Astrocyte (in vitro differentiated cells and primary cell): ENCODE measurements at regions not wholly inside any gene's neighbourhood (a gene's known extent, or its start where the extent isn't known, plus 50 kb on each side); places are given as distances from the start of the nearest gene placed in this dataset.

Experiments used
- DNase-seq: peaks from one replicate; pipeline ENCODE4 v3.0.0-alpha.2; 2010; ENCODE audit warnings: low read depth
- FAIRE-seq: peaks from 2 replicates; lab custom pipeline; 2011; peaks lifted over from hg19 to GRCh38; lab: Jason Lieb, UNC
- H2AFZ ChIP-seq: 2 replicates; pipeline ENCODE4 v1.6.0; 2012; ENCODE audit warnings: low read depth, low read length, inconsistent platforms
- H3K27ac ChIP-seq: 2 replicates; pipeline ENCODE4 v1.5.1; 2011; ENCODE audit warnings: low read depth, low read length, inconsistent platforms
- H3K27me3 ChIP-seq: 2 replicates; pipeline ENCODE4 v1.6.0; 2011; ENCODE audit warnings: low read length, inconsistent platforms; ENCODE audit not compliant: insufficient read depth
- H3K36me3 ChIP-seq: 2 replicates; pipeline ENCODE4 v1.5.1; 2011; ENCODE audit warnings: low read length, inconsistent platforms; ENCODE audit not compliant: insufficient read depth
- H3K4me1 ChIP-seq: 2 replicates; pipeline ENCODE4 v1.5.1; 2011; ENCODE audit warnings: low read length, inconsistent platforms; ENCODE audit not compliant: insufficient read depth
- H3K4me2 ChIP-seq: 2 replicates; pipeline ENCODE4 v1.6.0; 2012; ENCODE audit warnings: low read length, inconsistent platforms
- H3K4me3 ChIP-seq: 2 replicates; pipeline ENCODE4 v1.5.1; 2011; ENCODE audit warnings: low read depth, mild to moderate bottlenecking, low read length, inconsistent platforms; ENCODE audit not compliant: insufficient read depth
- H3K79me2 ChIP-seq: 2 replicates; pipeline ENCODE4 v1.6.0; 2012; ENCODE audit warnings: mild to moderate bottlenecking, low read length, inconsistent platforms; ENCODE audit not compliant: insufficient read depth
- H3K9ac ChIP-seq: 2 replicates; pipeline ENCODE4 v1.6.0; 2012; ENCODE audit warnings: mild to moderate bottlenecking, low read length, inconsistent platforms
- H3K9me3 ChIP-seq: 2 replicates; pipeline ENCODE4 v1.5.1; 2012; ENCODE audit warnings: low read depth, mild to moderate bottlenecking, low read length, inconsistent platforms; ENCODE audit not compliant: insufficient read depth
- H4K20me1 ChIP-seq: 2 replicates; pipeline ENCODE4 v1.6.0; 2012; ENCODE audit warnings: low read length, inconsistent platforms; ENCODE audit not compliant: insufficient read depth
- H3K27ac Mint-ChIP-seq: one replicate; pipeline ENCODE4 v1.8.0; 2021; ENCODE audit warnings: mild to moderate bottlenecking, mixed read lengths; ENCODE audit not compliant: unreplicated experiment
- H3K27me3 Mint-ChIP-seq: one replicate; pipeline ENCODE4 v1.8.0; 2021; ENCODE audit warnings: low read depth, mixed read lengths; ENCODE audit not compliant: unreplicated experiment
- H3K36me3 Mint-ChIP-seq: one replicate; pipeline ENCODE4 v1.8.0; 2021; ENCODE audit warnings: low read depth, mixed read lengths; ENCODE audit not compliant: unreplicated experiment
- H3K4me1 Mint-ChIP-seq: one replicate; pipeline ENCODE4 v1.8.0; 2021; ENCODE audit warnings: low read depth, mixed read lengths; ENCODE audit not compliant: unreplicated experiment
- H3K4me3 Mint-ChIP-seq: one replicate; pipeline ENCODE4 v1.8.0; 2021; ENCODE audit warnings: mild to moderate bottlenecking, moderate library complexity, mixed read lengths; ENCODE audit not compliant: unreplicated experiment
- H3K9me3 Mint-ChIP-seq: one replicate; pipeline ENCODE4 v1.8.0; 2021; ENCODE audit warnings: mild to moderate bottlenecking, mixed read lengths; ENCODE audit not compliant: unreplicated experiment
- CTCF ChIP-seq: IDR thresholded peaks from 2 replicates; pipeline ENCODE4 v1.5.1; 2011; ENCODE audit warnings: low read depth, mild to moderate bottlenecking, inconsistent platforms, low read length, moderate library complexity; ENCODE audit not compliant: insufficient read depth
- EZH2 ChIP-seq: IDR thresholded peaks from 2 replicates; pipeline ENCODE4 v1.6.1; 2012; ENCODE audit warnings: mild to moderate bottlenecking, low read length, inconsistent platforms; ENCODE audit not compliant: insufficient read depth

- Histone ChIP-seq H3K4me1 (peaks cover 23% of the 10 kb centered on the region), H3K36me3 (no peaks in the 10 kb centered on the region), H3K27me3 (no peaks in the 10 kb centered on the region), H3K4me3 (no peak overlapping the region), H2AFZ (no peak overlapping the region), H3K27ac (peak overlapping the region; percentile 77), H3K9me3 (no peaks in the 10 kb centered on the region), H3K79me2 (no peaks in the 10 kb centered on the region), H4K20me1 (no peaks in the 10 kb centered on the region), H3K4me2 (peak overlapping the region; percentile 55), H3K9ac (peak overlapping the region; percentile 73)
- DNase-seq: no peak
- H3K27ac Mint-ChIP-seq: peak overlapping the region; percentile 35
- no peaks in the 10 kb centered on the region for H3K36me3 Mint-ChIP-seq
- peak; percentile 95 for FAIRE-seq
- no peaks in the 10 kb centered on the region for H3K9me3 Mint-ChIP-seq
- peaks cover 10% of the 10 kb centered on the region for H3K4me1 Mint-ChIP-seq
- H3K27me3 Mint-ChIP-seq: no peaks in the 10 kb centered on the region
- H3K4me3 Mint-ChIP-seq: no peak overlapping the region
- no peak for TF ChIP-seq CTCF
- no peak for TF ChIP-seq EZH2
These were observed 75.0 kb upstream of the FAM9C start for GRCh38 chrX:13119386-13119785.

- no peak overlapping the region for H3K27ac Mint-ChIP-seq
- peaks cover 18% of the 10 kb centered on the region for H3K4me1 ChIP-seq
- H3K27me3 Mint-ChIP-seq: no peaks in the 10 kb centered on the region
- no peaks in the 10 kb centered on the region for H3K36me3 ChIP-seq
- H4K20me1 ChIP-seq: no peaks in the 10 kb centered on the region
- H3K27me3 ChIP-seq: no peaks in the 10 kb centered on the region
- no peak overlapping the region for H3K27ac ChIP-seq
- no peaks in the 10 kb centered on the region for H3K9me3 ChIP-seq
- H3K9ac ChIP-seq: no peak overlapping the region
- H3K4me3 Mint-ChIP-seq: no peak overlapping the region
- H3K4me3 ChIP-seq: no peak overlapping the region
- no peak for TF ChIP-seq EZH2
- TF ChIP-seq CTCF: no peak
- H3K4me1 Mint-ChIP-seq: peaks cover 8% of the 10 kb centered on the region
- DNase-seq: no peak
- H3K4me2 ChIP-seq: no peak overlapping the region
- no peaks in the 10 kb centered on the region for H3K9me3 Mint-ChIP-seq
- H2AFZ ChIP-seq: no peak overlapping the region
- H3K36me3 Mint-ChIP-seq: no peaks in the 10 kb centered on the region
- no peaks in the 10 kb centered on the region for H3K79me2 ChIP-seq
- peak; percentile 34 for FAIRE-seq
These were observed 70.9 kb upstream of the FAM9C start for GRCh38 chrX:13115146-13115855.

GRCh38 chrX:13112499-13112898 is 68.1 kb upstream of the FAM9C start:
- Histone ChIP-seq H4K20me1 (no peaks in the 10 kb centered on the region), H3K9me3 (no peaks in the 10 kb centered on the region), H3K27ac (no peak overlapping the region), H3K27me3 (no peaks in the 10 kb centered on the region), H3K4me3 (no peak overlapping the region), H3K79me2 (no peaks in the 10 kb centered on the region), H3K9ac (no peak overlapping the region), H3K36me3 (no peaks in the 10 kb centered on the region), H3K4me1 (peaks cover 11% of the 10 kb centered on the region), H3K4me2 (no peak overlapping the region), H2AFZ (no peak overlapping the region)
- no peaks in the 10 kb centered on the region for H3K27me3 Mint-ChIP-seq
- H3K27ac Mint-ChIP-seq: no peak overlapping the region
- no peak for TF ChIP-seq EZH2
- H3K9me3 Mint-ChIP-seq: no peaks in the 10 kb centered on the region
- peaks cover 2% of the 10 kb centered on the region for H3K4me1 Mint-ChIP-seq
- FAIRE-seq: no peak
- DNase-seq: no peak
- no peaks in the 10 kb centered on the region for H3K36me3 Mint-ChIP-seq
- no peak overlapping the region for H3K4me3 Mint-ChIP-seq
